IMR-90 (cell line): ENCODE measurements at regions not wholly inside any gene's neighbourhood (a gene's known extent, or its start where the extent isn't known, plus 50 kb on each side); places are given as distances from the start of the nearest gene placed in this dataset.

ENCODE experiments used
- ATAC-seq: fragments of 200-7000 bp; cut with Tn5 transposase; 2 replicates; pipeline ENCODE4 v1.9.1; 2020; ENCODE audit warnings: low read depth, mild to moderate bottlenecking, moderate library complexity
- BruUV-seq: library from RNA; stranded (reverse); fragments of 400-500 nt; replicated peaks from 2 replicates; lab custom pipeline; 2021; lab: Mats Ljungman, UMichigan
- CTCF ChIA-PET: fragments of 300-600 bp; formaldehyde crosslinking; extraction: SDS; loops from one replicate; lab custom pipeline; 2021; ENCODE audit warnings: antibody characterized with exemption; lab: Yijun Ruan, JAX
- POLR2A ChIA-PET: fragments of 300-600 bp; sonication (Branson Sonifier 250); formaldehyde crosslinking; loops from one replicate; lab custom pipeline; 2022; ENCODE audit warnings: antibody characterized with exemption; ENCODE audit not compliant: unreplicated experiment; lab: Charles Lee
- DNase-seq: peaks from one replicate; pipeline ENCODE4 v3.0.0; 2013
- H2AFZ ChIP-seq: replicated peaks from 2 replicates; pipeline ENCODE3; 2013; ENCODE audit warnings: low read length, mild to moderate bottlenecking; ENCODE audit not compliant: poor library complexity
- H2AK5ac ChIP-seq: 2 replicates; pipeline ENCODE4 v1.6.1; 2013; ENCODE audit warnings: low read depth, low read length, inconsistent platforms
- H2AK9ac ChIP-seq: replicated peaks from 2 replicates; pipeline ENCODE3; 2013; ENCODE audit warnings: mild to moderate bottlenecking, low read depth, low read length, moderate library complexity; ENCODE audit not compliant: poor library complexity
- H2BK120ac ChIP-seq: 2 replicates; pipeline ENCODE4 v1.6.1; 2013; ENCODE audit warnings: low read depth, low read length, inconsistent platforms
- H2BK15ac ChIP-seq: 3 replicates; pipeline ENCODE4 v1.6.1; 2013; ENCODE audit warnings: low read depth, low read length, inconsistent platforms
- H2BK20ac ChIP-seq: 2 replicates; pipeline ENCODE4 v1.6.1; 2013; ENCODE audit warnings: low read depth, mild to moderate bottlenecking, inconsistent platforms, low read length, moderate library complexity
- H2BK5ac ChIP-seq: 2 replicates; pipeline ENCODE4 v1.6.1; 2013; ENCODE audit warnings: mild to moderate bottlenecking, low read depth, low read length, inconsistent platforms; ENCODE audit not compliant: poor library complexity, severe bottlenecking
- H3K14ac ChIP-seq: replicated peaks from 2 replicates; pipeline ENCODE4 v1.6.1; 2013; ENCODE audit warnings: low read depth, low read length, inconsistent platforms
- H3K18ac ChIP-seq: 2 replicates; pipeline ENCODE4 v1.6.1; 2013; ENCODE audit warnings: low read depth, low read length, control low read depth
- H3K23ac ChIP-seq: 2 replicates; pipeline ENCODE4 v1.6.1; 2013; ENCODE audit warnings: low read depth, low read length, inconsistent platforms
- H3K27ac ChIP-seq: 2 replicates; pipeline ENCODE4 v1.5.1; 2013; ENCODE audit warnings: mild to moderate bottlenecking, control low read depth, low read length; ENCODE audit not compliant: insufficient read depth
- H3K27me3 ChIP-seq: 2 replicates; pipeline ENCODE4 v1.6.1; 2013; ENCODE audit warnings: low read length; ENCODE audit not compliant: control insufficient read depth, insufficient read depth
- H3K36me3 ChIP-seq: 2 replicates; pipeline ENCODE4 v1.6.1; 2013; ENCODE audit warnings: low read length, mixed read lengths; ENCODE audit not compliant: control insufficient read depth, insufficient read depth
- H3K4ac ChIP-seq: 2 replicates; pipeline ENCODE4 v1.6.1; 2013; ENCODE audit warnings: low read depth, low read length, inconsistent platforms
- H3K4me1 ChIP-seq: 2 replicates; pipeline ENCODE4 v1.6.1; 2013; ENCODE audit warnings: low read length, mixed read lengths; ENCODE audit not compliant: control insufficient read depth, insufficient read depth
- H3K4me2 ChIP-seq: 2 replicates; pipeline ENCODE4 v1.6.1; 2013; ENCODE audit warnings: low read depth, mild to moderate bottlenecking, control low read depth, low read length, moderate library complexity
- H3K4me3 ChIP-seq: 2 replicates; pipeline ENCODE4 v1.5.1; 2013; ENCODE audit warnings: low read depth, mild to moderate bottlenecking, control low read depth, low read length, moderate library complexity; ENCODE audit not compliant: insufficient read depth
- H3K56ac ChIP-seq: 2 replicates; pipeline ENCODE4 v1.6.1; 2013; ENCODE audit warnings: low read length, inconsistent platforms; ENCODE audit not compliant: insufficient read depth; ENCODE audit errors: extremely low read depth
- H3K79me1 ChIP-seq, 2 experiments: 2 replicates each; pipeline ENCODE4 v1.6.1; 2013; ENCODE audit warnings: low read length in 2 of 2, inconsistent platforms in 1 of 2, low read depth in 1 of 2
- H3K9ac ChIP-seq: 2 replicates; pipeline ENCODE4 v1.6.1; 2013; ENCODE audit warnings: low read depth, low read length, control low read depth
- H3K9me1 ChIP-seq: 2 replicates; pipeline ENCODE4 v1.6.1; 2013; ENCODE audit warnings: low read length, inconsistent platforms; ENCODE audit not compliant: insufficient read depth
- H3K9me3 ChIP-seq: 2 replicates; pipeline ENCODE4 v1.6.1; 2013; ENCODE audit warnings: low read length; ENCODE audit not compliant: control insufficient read depth, insufficient read depth
- H4K20me1 ChIP-seq: 2 replicates; pipeline ENCODE4 v1.6.1; 2013; ENCODE audit warnings: low read length, inconsistent platforms; ENCODE audit not compliant: insufficient read depth
- H4K5ac ChIP-seq: 2 replicates; pipeline ENCODE4 v1.6.1; 2013; ENCODE audit warnings: mild to moderate bottlenecking, low read depth, low read length, control low read depth
- H4K8ac ChIP-seq, 2 experiments: 2 replicates each; pipeline ENCODE4 v1.6.1; 2013; ENCODE audit warnings: low read depth in 2 of 2, low read length in 2 of 2, control low read depth in 1 of 2, inconsistent platforms in 1 of 2
- H4K91ac ChIP-seq: 2 replicates; pipeline ENCODE4 v1.6.1; 2013; ENCODE audit warnings: low read depth, low read length, inconsistent platforms; ENCODE audit not compliant: insufficient read depth
- BHLHE40 ChIP-seq: fragments of 150-350 bp; IDR thresholded peaks from 2 replicates; pipeline ENCODE4 v1.6.1; 2016; ENCODE audit warnings: mild to moderate bottlenecking, low read depth, low read length
- CEBPB ChIP-seq: IDR thresholded peaks from 2 replicates; pipeline ENCODE4 v1.6.1; 2012; ENCODE audit warnings: low read depth, low read length, improper control_type of control experiment
- CHD1 ChIP-seq: IDR thresholded peaks from 2 replicates; pipeline ENCODE4 v1.6.1; 2012; ENCODE audit warnings: low read depth, low read length, improper control_type of control experiment
- FOS ChIP-seq: fragments of 150-350 bp; IDR thresholded peaks from 2 replicates; pipeline ENCODE4 v1.6.1; 2016; ENCODE audit warnings: low read depth, low read length
- MAFK ChIP-seq: IDR thresholded peaks from 2 replicates; pipeline ENCODE4 v1.6.1; 2012; ENCODE audit warnings: low read depth, low read length, improper control_type of control experiment
- MAZ ChIP-seq: IDR thresholded peaks from 2 replicates; pipeline ENCODE4 v1.6.1; 2012; ENCODE audit warnings: low read depth, mild to moderate bottlenecking, low read length, improper control_type of control experiment, moderate library complexity, borderline replicate concordance
- MXI1 ChIP-seq: IDR thresholded peaks from 2 replicates; pipeline ENCODE4 v1.6.1; 2012; ENCODE audit warnings: low read depth, mild to moderate bottlenecking, low read length, moderate library complexity, borderline replicate concordance
- NFE2L2 ChIP-seq: fragments of 150-350 bp; IDR thresholded peaks from 2 replicates; pipeline ENCODE4 v1.6.1; 2016; ENCODE audit warnings: low read depth, mild to moderate bottlenecking, low read length
- POLR2A ChIP-seq: IDR thresholded peaks from 2 replicates; pipeline ENCODE4 v1.6.1; 2012; ENCODE audit warnings: mild to moderate bottlenecking, low read depth, low read length
- RAD21 ChIP-seq: IDR thresholded peaks from 2 replicates; pipeline ENCODE4 v1.6.1; 2012; ENCODE audit warnings: low read length, improper control_type of control experiment
- RCOR1 ChIP-seq: IDR thresholded peaks from 2 replicates; pipeline ENCODE4 v1.6.1; 2012; ENCODE audit warnings: mild to moderate bottlenecking, low read length, improper control_type of control experiment; ENCODE audit not compliant: insufficient replicate concordance
- RFX5 ChIP-seq: IDR thresholded peaks from 2 replicates; pipeline ENCODE4 v1.8.0; 2012; ENCODE audit warnings: low read depth, mild to moderate bottlenecking, low read length, moderate library complexity
- SMC3 ChIP-seq: fragments of 150-350 bp; IDR thresholded peaks from 2 replicates; pipeline ENCODE4 v1.6.1; 2016; ENCODE audit warnings: low read depth, mild to moderate bottlenecking, antibody characterized with exemption, low read length, moderate library complexity
- USF2 ChIP-seq: fragments of 150-350 bp; IDR thresholded peaks from 2 replicates; pipeline ENCODE4 v1.6.1; 2017; ENCODE audit warnings: mild to moderate bottlenecking, antibody characterized with exemption, low read length, low read depth
- WGBS, 2 experiments: methylation state at CpG; one replicate each; pipeline versions ENCODE4 v1.1.5 to v1.1.7; 2013; ENCODE audit warnings: missing lambda C conversion rate in 2 of 2; ENCODE audit not compliant: insufficient read length in 1 of 2; ENCODE audit errors: extremely low coverage in 2 of 2; 5-methylcytosine and 5-hydroxymethylcytosine counted together
- dilution Hi-C: fragments of 300-500 bp; cut with HindIII; formaldehyde crosslinking; loops from one replicate; pipeline ENCODE4 v1.14.3; 2018; ENCODE audit warnings: low sequenced_read_pairs; ENCODE audit not compliant: unreplicated experiment
- in situ Hi-C: fragments of 300-500 bp; cut with MboI; formaldehyde crosslinking; loops from 3 replicates; pipeline ENCODE4 v1.14.3; 2019; ENCODE audit warnings: low sequenced_read_pairs, inconsistent platforms, mixed read lengths
- intact Hi-C: fragments of 100-400 bp; cut with micrococcal nuclease; formaldehyde crosslinking; loops from 2 replicates; pipeline ENCODE4 v1.10.0; 2022
- TF ChIP-seq, protein P1 (sequence below): conservative IDR thresholded peaks from 2 replicates; pipeline ENCODE4 v1.5.1; 2012; ENCODE audit warnings: mild to moderate bottlenecking, low read depth, low read length, improper control_type of control experiment
- TF ChIP-seq, protein P2 (sequence below): fragments of 150-350 bp; IDR thresholded peaks from 2 replicates; pipeline ENCODE4 v1.6.1; 2016; ENCODE audit warnings: low read depth, mild to moderate bottlenecking, low read length, moderate library complexity, borderline replicate concordance

GRCh38 chr2:51807229-51807628 is 775.3 kb upstream of the NRXN1 start:
- H3K4ac ChIP-seq: no peak overlapping the region
- H4K5ac ChIP-seq: no peak overlapping the region
- ATAC-seq (no peak), DNase-seq (no peak)
- no peaks in the 10 kb centered on the region for H3K79me1 ChIP-seq
- TF ChIP-seq BHLHE40 (no peak), NFE2L2 (no peak), RFX5 (no peak), CHD1 (no peak), RAD21 (no peak), POLR2A (no peak), MAZ (no peak), MXI1 (no peak), MAFK (no peak), RCOR1 (no peak), CEBPB (no peak), SMC3 (no peak), FOS (no peak), USF2 (no peak)
- TF ChIP-seq, protein P1, sequence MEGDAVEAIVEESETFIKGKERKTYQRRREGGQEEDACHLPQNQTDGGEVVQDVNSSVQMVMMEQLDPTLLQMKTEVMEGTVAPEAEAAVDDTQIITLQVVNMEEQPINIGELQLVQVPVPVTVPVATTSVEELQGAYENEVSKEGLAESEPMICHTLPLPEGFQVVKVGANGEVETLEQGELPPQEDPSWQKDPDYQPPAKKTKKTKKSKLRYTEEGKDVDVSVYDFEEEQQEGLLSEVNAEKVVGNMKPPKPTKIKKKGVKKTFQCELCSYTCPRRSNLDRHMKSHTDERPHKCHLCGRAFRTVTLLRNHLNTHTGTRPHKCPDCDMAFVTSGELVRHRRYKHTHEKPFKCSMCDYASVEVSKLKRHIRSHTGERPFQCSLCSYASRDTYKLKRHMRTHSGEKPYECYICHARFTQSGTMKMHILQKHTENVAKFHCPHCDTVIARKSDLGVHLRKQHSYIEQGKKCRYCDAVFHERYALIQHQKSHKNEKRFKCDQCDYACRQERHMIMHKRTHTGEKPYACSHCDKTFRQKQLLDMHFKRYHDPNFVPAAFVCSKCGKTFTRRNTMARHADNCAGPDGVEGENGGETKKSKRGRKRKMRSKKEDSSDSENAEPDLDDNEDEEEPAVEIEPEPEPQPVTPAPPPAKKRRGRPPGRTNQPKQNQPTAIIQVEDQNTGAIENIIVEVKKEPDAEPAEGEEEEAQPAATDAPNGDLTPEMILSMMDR: no peak
- TF ChIP-seq, protein P2, sequence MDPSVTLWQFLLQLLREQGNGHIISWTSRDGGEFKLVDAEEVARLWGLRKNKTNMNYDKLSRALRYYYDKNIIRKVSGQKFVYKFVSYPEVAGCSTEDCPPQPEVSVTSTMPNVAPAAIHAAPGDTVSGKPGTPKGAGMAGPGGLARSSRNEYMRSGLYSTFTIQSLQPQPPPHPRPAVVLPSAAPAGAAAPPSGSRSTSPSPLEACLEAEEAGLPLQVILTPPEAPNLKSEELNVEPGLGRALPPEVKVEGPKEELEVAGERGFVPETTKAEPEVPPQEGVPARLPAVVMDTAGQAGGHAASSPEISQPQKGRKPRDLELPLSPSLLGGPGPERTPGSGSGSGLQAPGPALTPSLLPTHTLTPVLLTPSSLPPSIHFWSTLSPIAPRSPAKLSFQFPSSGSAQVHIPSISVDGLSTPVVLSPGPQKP: no peak
- H2BK15ac ChIP-seq: no peak overlapping the region; the same call in 2 of the 3 replicates
- no peak overlapping the region for H2AFZ ChIP-seq
- dilution Hi-C loops (no loop called here), intact Hi-C loops (no loop called here), in situ Hi-C loops (no loop called here)
- no peak overlapping the region for H4K91ac ChIP-seq
- H2AK5ac ChIP-seq: no peak overlapping the region
- H2BK120ac ChIP-seq: no peak overlapping the region
- POLR2A ChIA-PET: no interaction called here
- H3K14ac ChIP-seq: no peak overlapping the region
- no peaks in the 10 kb centered on the region; the same call in 1 of the 2 replicates for H3K4me1 ChIP-seq
- BruUV-seq: no TSS peak
- CTCF ChIA-PET: no interaction called here
- H3K4me2 ChIP-seq: no peak overlapping the region
- no peaks in the 10 kb centered on the region for H3K9me3 ChIP-seq
- H3K23ac ChIP-seq: no peak overlapping the region
- H3K9ac ChIP-seq: no peak overlapping the region
- 100% methylated on average over 1 of the region's 4 CpGs; no CpG with 5 or more reads in 1 of the 2 experiments for WGBS, 2 experiments
- H3K56ac ChIP-seq: no peak overlapping the region
- no peak overlapping the region for H2BK20ac ChIP-seq
- H4K8ac ChIP-seq: no peak overlapping the region
- no peaks in the 10 kb centered on the region for H3K9me1 ChIP-seq
- no peak overlapping the region for H3K27ac ChIP-seq
- H3K18ac ChIP-seq: no peak overlapping the region
- H2AK9ac ChIP-seq: no peak overlapping the region
- no peak overlapping the region for H3K4me3 ChIP-seq
- H3K27me3 ChIP-seq: no peaks in the 10 kb centered on the region
- no peaks in the 10 kb centered on the region for H3K36me3 ChIP-seq
- no peaks in the 10 kb centered on the region for H4K20me1 ChIP-seq
- H2BK5ac ChIP-seq: no peak overlapping the region
